ELR (cell line): ENCODE measurements at regions not wholly inside any gene's neighbourhood (a gene's known extent, or its start where the extent isn't known, plus 50 kb on each side); places are given as distances from the start of the nearest gene placed in this dataset.

Source experiments
- DNase-seq: peaks from one replicate; pipeline ENCODE4 v3.0.0-alpha.2; 2015; ENCODE audit warnings: low read depth

DNA sequence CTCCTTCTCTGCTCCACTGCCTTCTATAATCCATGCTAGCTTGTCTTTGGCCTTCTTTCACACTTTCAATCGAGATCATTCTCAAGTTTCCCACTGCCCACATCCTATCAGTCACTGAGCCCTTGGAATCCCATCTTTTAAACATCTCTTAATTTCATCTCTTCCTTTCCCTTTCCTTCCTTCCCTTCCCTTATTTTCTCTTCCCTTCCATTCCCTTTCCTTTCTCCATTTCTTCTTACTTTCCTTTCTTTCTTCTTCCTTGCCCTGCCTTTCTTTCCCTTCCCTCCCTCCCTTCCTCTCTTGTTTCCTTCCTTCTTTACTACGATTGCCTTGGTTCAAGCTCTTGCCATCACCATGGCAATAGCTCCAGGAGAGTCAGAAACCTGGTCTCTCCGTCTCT, 183.8 kb downstream of the EMP1 start:
- no peak for DNase-seq

DNA sequence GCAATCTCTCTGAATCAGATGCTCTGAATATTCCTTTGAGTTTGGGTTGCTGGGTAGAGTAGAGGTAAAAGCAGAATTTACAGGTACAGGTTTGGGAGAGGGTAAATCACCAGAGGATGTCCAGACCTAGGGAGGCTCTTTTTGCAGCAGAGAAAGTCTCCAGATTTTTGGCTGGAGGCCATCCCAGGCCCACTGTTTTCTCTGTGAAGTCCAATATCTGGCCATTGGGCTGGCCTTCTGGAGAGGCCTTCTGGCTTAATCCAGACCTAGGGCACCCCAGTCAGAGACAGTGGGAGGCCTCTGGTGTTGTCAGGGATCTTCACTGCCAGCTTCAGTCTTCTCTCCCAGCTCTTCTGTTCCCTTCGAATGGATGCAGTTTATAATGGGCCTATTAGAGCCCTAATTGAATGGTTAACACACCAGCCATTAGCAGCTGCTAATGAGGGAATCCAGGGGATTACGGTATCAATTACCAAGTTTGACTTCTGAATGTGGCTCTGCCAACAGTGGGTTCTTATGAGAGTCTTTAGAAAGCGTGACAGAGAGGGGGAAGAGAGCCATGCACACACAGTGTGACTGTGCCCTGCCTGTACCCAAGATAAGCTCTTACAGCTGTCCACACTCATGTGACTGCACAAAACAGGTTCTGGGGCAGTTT, 183.1 kb downstream of the EMP1 start:
- DNase-seq = no peak

DNA sequence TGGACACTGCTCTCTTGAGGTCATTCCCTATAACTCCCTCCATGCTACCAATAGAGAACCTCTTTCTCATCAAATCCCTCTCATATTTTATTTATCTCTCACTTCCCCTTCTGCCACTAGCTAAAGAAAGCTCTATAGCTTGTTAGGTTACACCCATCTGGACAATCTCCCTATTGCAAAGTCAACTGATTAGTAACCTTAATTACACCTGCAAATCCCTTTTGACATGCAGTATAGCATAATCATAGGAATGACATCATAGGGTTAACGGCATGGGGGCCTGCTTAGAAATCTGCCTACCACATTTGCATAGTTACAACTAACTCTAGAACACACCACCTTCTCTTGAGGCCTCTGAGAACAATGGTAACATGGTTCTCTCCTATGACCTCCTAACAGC, 181.2 kb downstream of the EMP1 start:
- DNase-seq = no peak

DNA sequence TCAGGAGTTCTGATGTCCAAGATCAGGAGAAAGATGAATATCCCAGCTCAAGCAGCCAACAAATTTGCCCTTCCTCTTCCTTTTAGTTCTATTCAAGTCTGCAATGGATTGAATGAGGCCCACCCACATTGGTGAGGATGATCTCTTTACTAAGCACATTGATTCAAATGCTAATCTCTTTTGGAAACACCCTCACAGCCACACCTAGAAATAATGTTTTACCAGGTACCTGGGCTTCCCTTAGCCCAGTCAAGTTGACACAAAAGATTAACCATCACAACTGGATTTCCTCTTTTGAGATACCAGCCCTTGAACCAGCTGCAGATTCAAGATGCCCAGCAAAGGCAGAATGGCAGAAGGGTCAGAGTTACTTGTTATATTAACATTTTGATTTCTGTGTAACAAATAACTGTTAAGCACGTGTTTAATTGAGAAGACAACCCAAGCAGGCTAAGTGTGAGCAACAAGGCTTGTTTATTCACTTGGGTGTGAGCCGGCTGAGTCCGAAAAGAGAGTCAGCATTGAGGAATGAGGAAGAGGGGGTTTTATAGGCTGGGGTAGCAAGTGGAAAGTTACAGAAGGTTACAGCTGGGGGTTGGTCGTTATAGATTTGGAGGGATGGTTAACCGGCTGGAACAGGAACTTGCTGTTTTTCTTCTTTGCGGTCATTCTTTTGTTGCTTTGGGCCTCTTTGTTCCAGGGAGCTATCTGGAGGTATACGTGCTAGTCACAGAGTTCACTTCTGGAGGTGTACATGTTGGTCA, 180.3 kb downstream of the EMP1 start:
- no peak for DNase-seq

DNA sequence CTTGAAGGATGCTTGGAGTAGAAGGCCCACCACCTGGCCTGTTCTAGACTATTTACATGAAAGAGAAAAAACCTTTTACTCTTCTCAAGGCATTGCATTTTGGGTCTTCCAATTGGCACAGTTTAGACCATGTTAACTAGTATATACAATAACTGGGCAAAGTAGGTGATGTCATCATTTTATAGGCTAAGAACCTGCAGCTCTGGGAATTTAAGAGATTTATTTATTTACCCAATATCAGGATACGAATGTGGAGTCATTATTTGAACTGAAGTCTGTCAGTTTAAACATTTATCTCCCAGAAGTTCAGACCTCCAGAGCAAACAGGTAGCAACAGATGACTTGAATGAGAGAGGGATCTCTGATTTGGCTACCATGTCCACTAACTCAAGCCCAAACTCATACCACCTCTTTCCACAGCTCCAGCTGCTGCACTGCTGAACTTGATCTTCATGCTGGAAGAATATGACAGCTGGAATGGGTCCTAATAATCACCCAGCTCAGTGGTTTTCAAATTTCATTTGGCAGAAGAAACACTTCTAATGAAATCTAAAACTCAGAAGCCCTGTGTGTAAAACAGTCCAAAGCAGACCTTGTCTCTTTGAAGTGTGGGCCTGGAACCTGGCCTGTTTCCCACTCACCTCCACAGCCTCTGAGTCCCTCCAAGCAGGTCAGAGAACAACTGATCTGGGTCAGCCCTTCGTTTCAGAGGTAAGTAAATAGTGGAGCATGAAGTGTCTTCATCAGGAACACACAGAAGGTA, 179.2 kb downstream of the EMP1 start:
- no peak for DNase-seq

DNA sequence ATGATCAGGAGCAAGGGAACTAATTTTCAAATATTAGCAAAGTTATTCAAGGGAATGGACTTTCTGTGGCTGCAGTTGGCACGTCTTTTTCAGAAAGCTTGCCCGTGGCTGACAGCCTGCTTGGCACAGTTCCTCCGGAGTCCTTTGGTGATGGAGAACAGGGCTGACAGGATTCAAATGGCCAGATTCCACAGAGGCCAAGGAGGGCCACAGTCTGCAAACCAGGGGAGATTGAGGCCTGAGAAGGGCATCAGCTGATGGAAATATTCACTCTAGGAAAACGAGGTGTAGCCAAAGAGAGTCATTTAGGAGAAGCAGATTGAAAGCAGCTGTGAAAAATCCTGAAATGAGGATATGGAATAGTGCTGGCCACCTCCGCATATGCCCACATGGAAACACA, 178.3 kb downstream of the EMP1 start:
- DNase-seq = no peak

DNA sequence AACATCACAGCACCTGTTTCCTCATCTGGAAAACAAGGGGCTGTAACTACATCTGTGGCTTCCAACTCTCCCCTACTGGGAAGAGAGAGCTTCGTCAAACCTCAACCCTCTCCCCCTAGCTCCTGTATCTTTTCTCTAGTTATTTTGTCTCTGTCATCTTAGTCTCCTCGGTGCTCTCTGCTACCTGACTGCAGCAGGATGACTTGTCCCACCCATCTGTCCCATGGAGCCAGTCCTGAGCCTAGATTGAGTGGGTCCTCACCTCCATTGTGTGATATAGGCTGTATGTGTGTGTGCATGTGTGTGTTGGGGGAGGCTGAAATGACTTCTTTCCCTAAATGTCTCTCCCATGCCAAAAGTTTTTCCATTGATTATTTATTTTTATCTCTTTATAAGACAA, 177.3 kb downstream of the EMP1 start:
- no peak for DNase-seq

DNA sequence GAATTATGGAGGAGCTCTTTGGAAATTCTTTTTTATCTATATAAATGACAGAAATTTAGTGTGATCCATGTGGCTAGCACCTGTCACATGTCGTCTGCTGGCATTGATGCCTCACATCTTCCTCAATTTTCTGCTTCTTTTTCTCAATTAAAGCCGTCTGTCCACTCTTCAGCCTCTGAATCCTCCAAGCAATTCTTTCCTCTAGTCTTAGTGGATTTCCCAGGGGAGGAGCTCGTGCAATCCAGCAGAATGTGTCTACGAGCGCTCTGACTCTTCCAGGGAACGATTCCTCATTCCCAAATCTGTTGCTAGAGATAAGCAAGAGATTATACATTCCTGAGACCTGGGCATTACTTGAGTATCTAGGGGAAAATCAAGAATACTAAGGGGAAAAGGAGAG, 176.6 kb downstream of the EMP1 start:
- no peak for DNase-seq

DNA sequence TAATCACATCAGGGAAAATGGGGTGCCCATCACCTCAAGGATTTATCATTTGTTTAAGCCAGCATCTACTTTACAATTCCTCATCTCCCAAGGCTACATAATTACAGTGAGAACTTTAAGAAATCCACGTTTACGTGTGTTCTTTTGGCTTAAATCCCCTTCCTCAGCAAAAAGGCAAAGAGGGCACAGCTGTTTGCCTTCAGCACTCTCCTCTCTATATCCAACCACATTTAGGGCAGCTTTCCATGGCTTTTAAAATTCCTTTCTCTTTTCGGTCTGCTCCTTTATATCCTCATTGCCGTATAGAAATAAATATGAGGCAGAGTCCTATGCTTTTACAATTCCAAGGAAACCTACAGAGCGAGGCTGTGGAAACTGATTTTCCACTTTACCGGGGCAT, 175.9 kb downstream of the EMP1 start:
- DNase-seq = no peak

DNA sequence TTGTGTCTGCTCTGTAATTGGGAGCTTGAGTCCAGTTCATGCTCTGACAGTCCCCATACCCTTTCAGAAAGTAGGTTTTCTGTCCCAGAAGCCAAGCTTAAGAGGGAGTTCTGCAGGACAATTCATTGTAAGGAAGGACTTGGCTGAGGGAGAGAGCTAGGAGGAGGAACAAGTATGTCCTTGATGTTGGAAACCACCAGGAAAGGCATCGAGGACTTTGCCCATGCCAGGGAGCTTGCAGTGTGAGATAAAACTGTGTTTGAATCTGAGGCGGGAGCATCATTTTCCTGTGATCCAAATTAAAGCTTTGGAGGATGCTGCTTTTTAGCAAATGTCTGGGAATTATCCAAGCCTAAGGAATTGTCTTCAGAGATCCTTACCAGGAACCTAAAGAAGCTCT, 175.3 kb downstream of the EMP1 start:
- no peak for DNase-seq

DNA sequence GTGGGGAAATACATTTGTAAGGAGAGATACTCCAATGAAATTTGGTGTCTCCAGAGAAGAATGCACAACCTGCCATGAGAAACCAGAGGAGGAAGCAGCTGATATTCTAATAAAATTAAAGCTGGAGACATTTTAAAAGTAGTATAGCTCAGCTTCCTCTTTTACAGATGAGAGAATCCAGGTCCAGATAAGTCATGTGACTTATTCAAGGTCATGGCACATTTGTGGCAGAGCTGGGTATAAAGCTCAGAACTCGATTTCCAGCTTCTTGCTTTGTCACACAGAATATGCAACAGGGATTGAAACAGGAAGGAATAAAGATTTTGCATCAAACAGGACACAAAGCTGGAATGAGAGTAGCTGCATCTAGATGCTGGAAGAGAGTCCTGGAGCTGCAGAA, 174.8 kb downstream of the EMP1 start:
- DNase-seq = no peak

DNA sequence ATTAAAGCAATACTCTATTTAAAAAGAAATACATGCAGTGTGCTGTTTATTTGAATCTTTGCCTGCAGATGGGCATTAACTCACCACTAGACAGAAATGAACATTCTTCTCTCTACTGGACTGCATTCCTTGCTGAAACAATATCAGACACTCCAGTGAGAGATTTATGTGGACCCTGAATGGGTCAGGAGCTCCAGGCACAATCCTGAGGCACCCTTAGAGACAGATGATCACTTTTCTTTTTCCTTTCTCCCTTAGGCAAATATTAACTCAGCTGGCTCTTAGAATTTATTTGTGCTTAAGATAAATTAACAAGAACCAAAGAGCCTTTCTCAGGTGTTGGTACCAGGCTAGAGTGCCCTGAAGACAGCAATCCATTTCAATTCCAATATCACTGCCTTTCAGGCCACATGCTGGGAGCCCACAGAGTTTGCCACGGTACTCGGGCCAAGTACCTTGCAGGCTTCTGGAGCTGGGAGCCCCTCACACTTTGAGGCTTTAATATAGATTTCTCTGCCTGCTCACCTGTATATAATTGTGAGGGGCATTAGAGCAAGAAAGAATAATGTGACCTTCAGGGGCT, 173.0 kb downstream of the EMP1 start:
- DNase-seq = no peak

DNA sequence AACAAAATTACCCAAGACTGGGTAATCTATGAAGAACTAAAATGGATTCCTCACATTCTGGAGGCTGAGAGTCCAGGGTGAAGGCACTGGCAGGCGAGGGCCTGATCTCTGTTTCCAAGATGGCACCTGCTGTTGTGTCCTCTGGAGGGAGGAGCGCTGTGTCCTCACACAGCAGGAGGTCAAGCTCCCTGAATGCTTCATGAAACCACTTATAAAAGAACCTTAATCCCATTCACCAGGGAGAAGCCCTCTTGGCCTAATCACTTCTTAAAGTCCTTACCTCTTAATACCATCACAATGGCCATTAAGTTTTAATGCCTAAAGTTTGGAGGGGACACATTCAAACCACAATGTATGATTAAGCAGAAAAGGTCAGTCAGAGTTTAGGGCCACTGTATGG, 172.4 kb downstream of the EMP1 start:
- DNase-seq = no peak

DNA sequence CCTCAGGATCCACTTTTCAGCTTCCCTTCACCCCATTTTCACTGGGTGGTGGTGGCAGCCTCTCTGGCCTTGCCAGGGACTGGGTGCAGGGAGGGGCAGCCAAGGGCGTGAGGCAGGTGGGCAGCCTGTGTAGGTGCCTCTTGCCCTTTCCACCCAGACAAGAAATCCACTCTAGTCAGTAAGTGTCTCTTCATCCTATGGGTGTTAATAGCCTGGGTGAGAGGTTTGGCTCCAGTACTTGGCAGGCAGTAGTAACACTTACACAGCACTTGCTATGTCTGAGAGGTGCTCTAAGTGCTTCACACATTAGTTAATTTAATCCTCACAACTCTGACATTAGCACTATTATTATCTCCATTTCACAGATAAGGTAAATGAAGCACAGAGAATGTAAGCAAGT, 171.9 kb downstream of the EMP1 start:
- DNase-seq = no peak

DNA sequence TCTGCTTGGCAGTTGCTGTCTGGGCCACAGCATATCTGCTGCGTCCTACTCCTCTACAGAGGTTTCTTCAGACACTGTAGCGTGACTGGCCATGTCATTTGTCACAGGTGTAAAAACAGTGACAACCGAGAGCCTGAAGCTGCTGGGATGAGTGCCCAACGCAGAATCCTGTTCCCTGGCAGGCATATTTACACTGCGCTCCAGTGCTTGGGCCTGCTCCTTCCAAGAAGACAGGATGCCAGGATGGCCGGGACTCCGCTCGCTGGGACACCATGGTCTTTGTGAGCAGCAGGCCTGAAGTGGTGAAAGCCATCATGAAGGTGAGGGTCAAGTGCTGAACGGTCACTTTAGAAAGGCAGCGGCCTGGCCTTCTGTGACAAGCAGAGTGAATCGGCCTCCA, 171.4 kb downstream of the EMP1 start:
- no peak for DNase-seq

DNA sequence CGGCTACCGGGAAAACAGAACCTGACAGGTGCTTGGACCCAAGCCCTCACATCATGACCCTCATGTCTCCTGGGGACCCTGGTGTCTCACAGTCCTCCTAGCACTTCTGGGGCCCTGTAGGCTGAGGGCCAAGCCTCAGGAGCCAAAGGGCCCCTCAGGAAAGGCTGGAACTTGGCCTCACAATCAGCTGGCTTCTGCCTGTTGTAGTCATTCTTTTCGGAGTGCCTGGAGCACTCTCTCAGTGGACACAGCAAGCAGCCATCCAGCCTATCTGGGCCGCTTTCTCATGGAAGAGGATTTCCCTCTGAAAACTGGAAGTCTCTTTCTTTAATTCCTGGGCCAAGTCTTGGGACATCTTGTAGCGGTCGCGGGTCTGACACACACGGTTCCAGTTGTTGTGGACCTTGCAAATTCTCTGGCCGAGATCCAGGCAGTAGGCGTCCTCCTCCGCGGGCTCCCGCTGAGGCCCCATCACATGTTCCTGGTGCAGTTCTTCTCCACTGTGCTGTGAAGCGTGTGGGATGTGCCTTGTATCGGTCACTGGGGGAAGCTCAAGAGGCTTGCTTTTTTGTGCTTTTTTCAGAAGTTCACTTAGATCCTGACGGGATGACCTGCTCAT, 169.3 kb downstream of the EMP1 start:
- DNase-seq = no peak

DNA sequence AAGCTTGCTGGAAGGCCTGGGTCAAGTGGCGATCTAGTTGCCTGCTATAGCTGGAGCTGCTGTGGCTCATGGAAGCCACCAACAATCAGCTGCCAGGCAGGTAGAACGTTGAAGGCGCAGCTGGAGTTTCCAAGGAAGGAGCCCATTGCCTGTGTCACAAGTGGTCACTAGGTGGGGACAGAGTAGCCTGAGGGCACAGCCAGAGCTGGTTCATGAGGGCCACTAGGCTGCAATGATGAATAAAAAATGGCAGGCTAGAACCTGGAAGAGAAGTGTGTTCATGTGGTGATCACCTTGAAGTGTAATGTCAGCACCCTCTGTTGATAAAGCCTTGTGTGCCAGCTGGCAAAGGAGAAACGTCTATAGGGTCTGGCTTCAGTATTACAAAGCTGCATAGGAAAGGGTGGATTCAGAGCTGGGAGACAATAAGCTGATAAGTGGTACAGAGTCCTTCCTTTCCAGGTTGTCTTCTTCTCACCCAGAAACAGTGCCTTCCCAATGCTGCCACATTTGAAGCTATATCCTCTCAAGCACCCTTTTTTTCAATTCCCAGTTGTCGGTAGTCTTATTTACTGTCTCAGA, 165.8 kb downstream of the EMP1 start:
- peak; percentile 73 for DNase-seq

DNA sequence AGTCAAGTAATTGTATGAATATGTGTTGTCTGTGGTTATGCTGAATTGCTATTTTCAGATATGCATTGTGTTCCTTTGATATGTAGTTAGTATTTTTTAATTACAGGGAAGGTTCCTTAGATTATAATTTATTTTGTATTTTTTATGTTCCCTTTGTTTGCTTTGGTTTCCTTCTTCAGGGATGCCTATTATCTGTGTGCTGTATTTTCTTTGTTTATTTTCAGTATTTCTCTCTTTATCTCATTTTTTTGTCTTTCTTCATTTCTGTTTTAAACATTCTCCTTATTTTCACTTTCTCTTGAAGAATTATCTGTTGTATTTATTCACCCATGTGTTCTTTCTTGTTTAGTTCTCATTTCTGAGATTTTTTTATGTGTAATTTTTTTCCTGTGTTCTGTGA, 163.1 kb downstream of the EMP1 start:
- no peak for DNase-seq

DNA sequence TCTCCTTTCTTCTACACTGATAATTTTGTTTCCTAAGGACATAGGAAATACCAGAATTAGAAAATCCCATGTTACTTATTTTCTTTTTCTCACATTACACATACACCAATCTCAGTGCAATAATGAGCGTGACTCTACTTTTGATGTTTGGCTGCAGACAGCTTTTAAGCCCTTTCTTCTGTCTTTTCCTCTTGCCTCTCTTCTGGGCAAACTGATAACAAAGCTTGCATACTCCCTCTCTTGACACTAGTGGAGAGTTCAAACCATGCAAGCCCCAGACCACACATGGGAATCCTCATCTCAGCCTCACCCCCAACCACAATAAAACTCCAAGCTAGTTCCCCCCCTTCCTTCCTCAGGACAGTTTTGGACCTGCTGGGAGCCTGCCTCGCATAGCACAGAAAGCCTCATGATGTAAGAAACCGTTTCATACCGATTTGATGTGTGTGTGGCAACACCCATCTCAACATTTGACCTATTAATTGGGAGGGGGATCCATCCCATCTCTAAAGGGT, 161.9 kb downstream of the EMP1 start:
- DNase-seq = no peak

DNA sequence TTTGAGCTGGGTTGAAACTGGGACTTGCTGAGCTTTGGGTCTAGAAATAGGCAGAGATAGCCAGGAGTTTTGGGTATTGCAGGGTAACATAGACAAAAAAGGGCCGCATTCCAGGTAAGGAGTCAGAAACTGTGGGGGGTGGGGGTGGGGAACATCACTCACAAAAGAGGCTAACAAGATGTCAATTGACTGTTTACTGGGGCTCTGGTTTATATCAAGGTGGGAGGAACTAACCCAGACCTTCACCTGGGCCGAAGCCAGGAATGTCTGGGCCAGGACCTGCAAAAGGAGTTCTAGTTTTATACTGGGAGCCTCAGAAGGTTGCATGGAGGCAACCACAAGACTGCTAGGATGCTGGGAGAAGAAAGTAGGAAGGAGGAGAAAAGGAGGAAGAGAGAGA, 154.4 kb downstream of the EMP1 start:
- no peak for DNase-seq

DNA sequence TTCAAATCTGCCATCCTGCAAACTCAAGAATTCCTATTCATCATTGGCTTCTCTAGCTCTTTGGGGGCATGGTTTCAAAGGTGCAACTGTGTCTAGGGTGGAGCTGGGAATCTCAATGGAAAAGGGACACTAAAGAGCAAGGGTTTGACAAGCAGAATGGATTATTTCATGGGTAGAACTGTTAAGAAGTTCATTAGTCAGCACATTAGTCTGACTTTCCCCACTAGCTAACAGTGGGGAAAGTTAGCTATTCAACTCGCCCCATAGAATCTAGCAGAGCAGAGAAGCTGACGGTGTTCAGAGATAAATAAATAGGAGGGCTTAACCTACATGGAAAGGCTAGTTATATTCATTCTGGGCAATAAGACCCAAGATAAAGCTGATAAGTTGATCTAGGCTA, 153.9 kb downstream of the EMP1 start:
- no peak for DNase-seq

DNA sequence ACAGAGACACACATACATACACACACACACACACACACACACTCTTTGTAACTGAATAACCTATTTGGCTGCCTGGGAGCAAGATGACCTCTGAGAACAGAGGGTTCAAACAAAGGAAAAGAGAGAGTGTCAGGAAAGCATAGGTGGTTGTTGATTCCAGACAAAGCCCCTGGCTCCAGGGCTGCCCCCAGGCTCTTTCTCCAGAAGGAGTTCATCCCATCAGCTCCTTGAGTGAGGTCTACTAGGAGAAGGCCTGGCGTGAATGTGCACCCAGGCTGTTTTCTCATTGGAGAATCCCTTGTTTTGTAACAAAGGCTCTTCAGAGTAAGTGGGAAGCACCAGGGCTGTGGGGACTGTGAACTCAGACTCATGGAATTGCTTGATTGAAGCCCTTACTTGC, 151.9 kb downstream of the EMP1 start:
- no peak for DNase-seq
